OCI-LY1 (cell line): ENCODE measurements at regions not wholly inside any gene's neighbourhood (a gene's known extent, or its start where the extent isn't known, plus 50 kb on each side); places are given as distances from the start of the nearest gene placed in this dataset.
A peak's percentile ranks its signal among the peaks of the same experiment; 100 is the strongest.

Source experiments
- H2AFZ ChIP-seq: fragments of 200-600 bp; sonication (generic), shearing (Covaris generic); 2 replicates; pipeline ENCODE4 v1.6.0; 2014; ENCODE audit warnings: antibody characterized with exemption, mild to moderate bottlenecking, low read length
- H3F3A ChIP-seq: fragments of 200-600 bp; sonication (generic), shearing (Covaris generic); 2 replicates; pipeline ENCODE4 v1.6.0; 2014; ENCODE audit warnings: mild to moderate bottlenecking, antibody characterized with exemption, low read length, moderate library complexity; ENCODE audit not compliant: insufficient read depth
- H3K27ac ChIP-seq: fragments of 200-600 bp; sonication (generic); 2 replicates; pipeline ENCODE4 v1.5.1; 2014; ENCODE audit warnings: low read length, mixed run types, mild to moderate bottlenecking, low read depth; ENCODE audit not compliant: poor library complexity, severe bottlenecking
- H3K27me3 ChIP-seq: fragments of 200-600 bp; sonication (generic); 2 replicates; pipeline ENCODE4 v1.6.0; 2014; ENCODE audit warnings: antibody characterized with exemption, mild to moderate bottlenecking, low read length, moderate library complexity; ENCODE audit not compliant: insufficient read depth
- H3K36me3 ChIP-seq: fragments of 200-600 bp; sonication (generic); 2 replicates; pipeline ENCODE4 v1.6.1; 2014; ENCODE audit warnings: mild to moderate bottlenecking, antibody characterized with exemption, low read length, moderate library complexity, mixed read lengths; ENCODE audit not compliant: insufficient read depth
- H3K4me1 ChIP-seq: fragments of 200-600 bp; sonication (generic); 2 replicates; pipeline ENCODE4 v1.5.1; 2014; ENCODE audit warnings: mild to moderate bottlenecking, low read length, moderate library complexity; ENCODE audit not compliant: insufficient read depth, severe bottlenecking
- H3K4me2 ChIP-seq: fragments of 200-600 bp; sonication (generic), shearing (Covaris generic); 2 replicates; pipeline ENCODE4 v1.6.1; 2014; ENCODE audit warnings: low read length
- H3K4me3 ChIP-seq: fragments of 200-600 bp; sonication (generic); 2 replicates; pipeline ENCODE4 v1.5.1; 2014; ENCODE audit warnings: low read length, low read depth, mild to moderate bottlenecking, mixed read lengths; ENCODE audit not compliant: poor library complexity, severe bottlenecking
- H3K79me2 ChIP-seq: fragments of 200-600 bp; shearing (Covaris generic); 2 replicates; pipeline ENCODE4 v1.6.1; 2016; ENCODE audit warnings: mixed run types, low read length, mixed read lengths; ENCODE audit not compliant: insufficient read depth
- H3K9ac ChIP-seq: fragments of 200-600 bp; sonication (generic), shearing (Covaris generic); 2 replicates; pipeline ENCODE4 v1.6.1; 2014; ENCODE audit warnings: mild to moderate bottlenecking, low read length, mixed read lengths
- H3K9me2 ChIP-seq: fragments of 200-600 bp; sonication (generic), shearing (Covaris generic); 2 replicates; pipeline ENCODE4 v1.6.1; 2014; ENCODE audit warnings: low read depth, mild to moderate bottlenecking, low read length, mixed read lengths
- H3K9me3 ChIP-seq: fragments of 200-600 bp; shearing (Covaris generic); 2 replicates; pipeline ENCODE4 v1.6.1; 2014; ENCODE audit warnings: low read length, mixed read lengths
- H4K20me1 ChIP-seq: fragments of 200-600 bp; sonication (generic), shearing (Covaris generic); 2 replicates; pipeline ENCODE4 v1.6.0; 2016; ENCODE audit warnings: mild to moderate bottlenecking, low read length; ENCODE audit not compliant: insufficient read depth
- EZH2 ChIP-seq: fragments of 200-600 bp; sonication (generic), shearing (Covaris generic); IDR thresholded peaks from 2 replicates; pipeline ENCODE4 v1.8.0; 2017; ENCODE audit warnings: borderline replicate concordance, mixed run types, mild to moderate bottlenecking, antibody characterized with exemption, low read length, moderate library complexity, mixed read lengths
- TF ChIP-seq, protein P1 (sequence below): fragments of 200-600 bp; sonication (generic), shearing (Covaris generic); IDR thresholded peaks from 2 replicates; pipeline ENCODE4 v1.5.1; 2017; ENCODE audit warnings: mild to moderate bottlenecking, antibody characterized with exemption, low read length, moderate library complexity, mixed read lengths

DNA sequence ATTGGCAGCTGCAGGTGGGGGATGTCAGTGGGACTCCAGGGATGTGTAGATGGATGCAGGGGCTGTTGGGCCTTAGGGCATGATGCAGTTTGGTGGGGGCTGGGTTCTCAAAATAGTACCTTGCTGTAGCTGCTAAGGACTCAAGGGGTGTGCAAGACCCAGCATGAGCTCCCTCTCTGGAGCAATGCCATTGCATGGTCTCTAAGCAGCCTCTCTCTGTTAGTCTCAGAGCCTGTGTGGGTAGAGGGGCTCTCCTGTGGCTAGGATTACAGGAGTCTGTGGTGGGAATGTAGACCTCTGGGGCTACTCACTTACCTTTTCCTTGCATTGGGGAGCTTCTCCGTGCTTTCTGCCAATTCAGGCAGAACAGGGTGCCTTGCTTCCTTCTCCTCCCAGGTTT lies 228.9 kb downstream of the LPIN1 start:
- Histone ChIP-seq H4K20me1 (no peaks in the 10 kb centered on the region), H3K9me2 (no peaks in the 10 kb centered on the region), H3K27me3 (no peaks in the 10 kb centered on the region), H3K4me2 (no peak overlapping the region), H3K4me3 (no peak overlapping the region), H3K36me3 (peaks cover 5% of the 10 kb centered on the region; the same call in 1 of the 2 replicates), H3K9ac (no peak overlapping the region), H3F3A (no peaks in the 10 kb centered on the region), H2AFZ (no peak overlapping the region), H3K79me2 (no peaks in the 10 kb centered on the region), H3K4me1 (peaks cover 23% of the 10 kb centered on the region), H3K9me3 (peaks cover 25% of the 10 kb centered on the region), H3K27ac (no peak overlapping the region)
- TF ChIP-seq, protein P1, sequence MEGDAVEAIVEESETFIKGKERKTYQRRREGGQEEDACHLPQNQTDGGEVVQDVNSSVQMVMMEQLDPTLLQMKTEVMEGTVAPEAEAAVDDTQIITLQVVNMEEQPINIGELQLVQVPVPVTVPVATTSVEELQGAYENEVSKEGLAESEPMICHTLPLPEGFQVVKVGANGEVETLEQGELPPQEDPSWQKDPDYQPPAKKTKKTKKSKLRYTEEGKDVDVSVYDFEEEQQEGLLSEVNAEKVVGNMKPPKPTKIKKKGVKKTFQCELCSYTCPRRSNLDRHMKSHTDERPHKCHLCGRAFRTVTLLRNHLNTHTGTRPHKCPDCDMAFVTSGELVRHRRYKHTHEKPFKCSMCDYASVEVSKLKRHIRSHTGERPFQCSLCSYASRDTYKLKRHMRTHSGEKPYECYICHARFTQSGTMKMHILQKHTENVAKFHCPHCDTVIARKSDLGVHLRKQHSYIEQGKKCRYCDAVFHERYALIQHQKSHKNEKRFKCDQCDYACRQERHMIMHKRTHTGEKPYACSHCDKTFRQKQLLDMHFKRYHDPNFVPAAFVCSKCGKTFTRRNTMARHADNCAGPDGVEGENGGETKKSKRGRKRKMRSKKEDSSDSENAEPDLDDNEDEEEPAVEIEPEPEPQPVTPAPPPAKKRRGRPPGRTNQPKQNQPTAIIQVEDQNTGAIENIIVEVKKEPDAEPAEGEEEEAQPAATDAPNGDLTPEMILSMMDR: no peak

DNA sequence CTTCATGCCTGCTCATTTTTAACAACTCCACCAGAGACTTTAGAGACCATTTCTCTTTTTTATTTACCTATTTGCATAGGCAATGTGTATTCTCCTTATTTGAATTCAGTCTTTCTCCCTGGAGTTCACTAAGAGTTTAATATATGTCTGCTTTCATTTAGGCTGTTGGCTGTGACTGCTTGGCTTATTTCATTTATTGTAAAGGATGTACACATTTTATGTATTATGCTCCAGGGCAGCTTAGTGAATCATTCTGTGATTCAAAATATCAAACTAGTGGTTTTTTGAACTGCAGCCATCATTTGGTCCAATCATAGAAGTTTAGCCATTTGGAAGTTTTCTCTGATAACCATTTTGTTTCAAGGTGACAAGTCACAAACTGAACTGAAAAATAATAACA lies 229.6 kb downstream of the LPIN1 start:
- H3K4me1 ChIP-seq: peaks cover 23% of the 10 kb centered on the region
- no peak overlapping the region for H3K27ac ChIP-seq
- no peak overlapping the region for H3K4me3 ChIP-seq
- H3K79me2 ChIP-seq: no peaks in the 10 kb centered on the region
- peaks cover 8% of the 10 kb centered on the region; the same call in 1 of the 2 replicates for H3K36me3 ChIP-seq
- no peaks in the 10 kb centered on the region for H3K27me3 ChIP-seq
- H3K9ac ChIP-seq: no peak overlapping the region
- H3K4me2 ChIP-seq: no peak overlapping the region
- no peaks in the 10 kb centered on the region for H3F3A ChIP-seq
- H3K9me3 ChIP-seq: peaks cover 19% of the 10 kb centered on the region
- no peak overlapping the region for H2AFZ ChIP-seq
- no peaks in the 10 kb centered on the region for H3K9me2 ChIP-seq
- TF ChIP-seq, protein P1: no peak
- TF ChIP-seq EZH2: no peak
- no peaks in the 10 kb centered on the region for H4K20me1 ChIP-seq

DNA sequence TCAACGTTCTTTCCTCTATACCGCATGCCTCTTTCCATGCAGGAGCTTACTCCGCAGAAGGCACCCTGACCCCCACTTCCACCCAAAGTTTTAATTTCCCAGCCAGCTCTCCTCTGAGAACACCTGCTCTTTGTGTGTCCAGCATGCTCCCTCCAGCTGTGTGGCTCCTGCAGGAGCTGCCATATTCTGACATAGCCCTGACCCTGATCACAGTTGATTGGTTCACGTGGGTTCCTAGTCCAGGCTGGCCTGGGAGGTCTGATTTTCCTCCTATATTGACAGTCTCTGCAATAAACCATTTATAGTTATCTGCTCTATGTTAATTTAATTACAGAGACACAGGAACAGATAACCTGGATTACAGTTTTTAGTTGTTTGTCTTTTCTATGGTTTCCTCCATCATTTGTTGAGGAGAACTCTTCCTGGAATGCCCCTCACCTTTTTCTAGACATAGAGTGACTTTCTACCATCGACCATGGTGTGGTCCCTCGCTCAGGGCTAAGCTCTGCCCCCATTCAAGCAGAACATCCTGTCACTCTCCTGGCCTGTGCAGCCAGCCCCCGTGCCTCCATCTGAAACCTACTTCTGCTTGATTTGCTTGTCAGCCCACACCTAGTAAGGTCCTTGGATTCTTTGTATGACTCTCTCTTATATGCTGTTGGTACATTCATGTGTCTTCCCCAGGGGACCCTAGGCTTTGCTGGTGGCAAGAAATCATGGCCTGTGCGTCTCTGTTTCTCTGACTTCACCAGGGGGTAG lies 231.5 kb downstream of the LPIN1 start:
- H4K20me1 ChIP-seq: no peaks in the 10 kb centered on the region
- TF ChIP-seq, protein P1: no peak
- no peak for TF ChIP-seq EZH2
- peaks cover 8% of the 10 kb centered on the region; the same call in 1 of the 2 replicates for H3K36me3 ChIP-seq
- H3K9ac ChIP-seq: peak overlapping the region; percentile 17; the same call in 1 of the 2 replicates
- H3F3A ChIP-seq: no peaks in the 10 kb centered on the region
- H3K27ac ChIP-seq: peak overlapping the region; percentile 55
- no peak overlapping the region for H2AFZ ChIP-seq
- no peaks in the 10 kb centered on the region for H3K9me2 ChIP-seq
- no peaks in the 10 kb centered on the region for H3K79me2 ChIP-seq
- H3K9me3 ChIP-seq: peaks cover 14% of the 10 kb centered on the region
- H3K4me3 ChIP-seq: no peak overlapping the region
- peaks cover 23% of the 10 kb centered on the region for H3K4me1 ChIP-seq
- no peaks in the 10 kb centered on the region for H3K27me3 ChIP-seq
- no peak overlapping the region; the same call in 1 of the 2 replicates for H3K4me2 ChIP-seq
